ENCODE measurements at regions not wholly inside any gene's neighbourhood (a gene's known extent, or its start where the extent isn't known, plus 50 kb on each side); places are given as distances from the start of the nearest gene placed in this dataset.
"Not testable (repeated sequence)": the region's sequence is repeated elsewhere in the genome, so short reads cannot be mapped to it uniquely, and the experiment has no call there.

DNA sequence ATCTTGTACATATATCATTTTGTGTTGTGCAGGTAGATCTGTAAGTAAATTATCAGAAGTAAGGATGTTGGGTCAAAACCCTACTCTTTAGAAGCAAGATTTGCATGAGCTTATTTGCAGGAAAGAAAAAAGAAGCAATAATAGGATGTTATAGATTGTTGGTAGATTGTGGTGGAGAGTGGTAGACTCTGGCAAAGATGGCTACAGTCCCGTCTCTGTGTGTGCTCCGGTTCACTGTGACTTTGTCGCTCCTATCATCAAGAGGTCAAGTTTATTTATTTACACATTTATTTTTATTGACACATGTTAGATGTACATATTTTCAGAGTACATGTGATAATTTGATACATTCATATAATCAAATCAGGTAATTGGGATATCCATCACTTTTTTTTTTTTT lies 81.0 kb upstream of the NDUFV2 start:
- Histone ChIP-seq H3K27me3 (no peaks in the 10 kb centered on the region), H3K9me3 (no peaks in the 10 kb centered on the region), H3K4me1 (peaks cover 15% of the 10 kb centered on the region), H3K4me3 (no peak overlapping the region), H3K36me3 (ENCODE audit: low read depth, missing control alignments) (no peaks in the 10 kb centered on the region), H3K27ac (no peak overlapping the region)
- TF ChIP-seq POLR2A (IDR thresholded peaks at IDR 0.05) (no peak), CTCF (IDR thresholded peaks at IDR 0.05) (no peak)
- WGBS, 2 donors: 97% methylated on average over 3 of the region's 3 CpGs
- DNase-seq: no peak
- intact Hi-C loops (cut with DNase I; ENCODE audit: low total_unique reads): no loop called here

DNA sequence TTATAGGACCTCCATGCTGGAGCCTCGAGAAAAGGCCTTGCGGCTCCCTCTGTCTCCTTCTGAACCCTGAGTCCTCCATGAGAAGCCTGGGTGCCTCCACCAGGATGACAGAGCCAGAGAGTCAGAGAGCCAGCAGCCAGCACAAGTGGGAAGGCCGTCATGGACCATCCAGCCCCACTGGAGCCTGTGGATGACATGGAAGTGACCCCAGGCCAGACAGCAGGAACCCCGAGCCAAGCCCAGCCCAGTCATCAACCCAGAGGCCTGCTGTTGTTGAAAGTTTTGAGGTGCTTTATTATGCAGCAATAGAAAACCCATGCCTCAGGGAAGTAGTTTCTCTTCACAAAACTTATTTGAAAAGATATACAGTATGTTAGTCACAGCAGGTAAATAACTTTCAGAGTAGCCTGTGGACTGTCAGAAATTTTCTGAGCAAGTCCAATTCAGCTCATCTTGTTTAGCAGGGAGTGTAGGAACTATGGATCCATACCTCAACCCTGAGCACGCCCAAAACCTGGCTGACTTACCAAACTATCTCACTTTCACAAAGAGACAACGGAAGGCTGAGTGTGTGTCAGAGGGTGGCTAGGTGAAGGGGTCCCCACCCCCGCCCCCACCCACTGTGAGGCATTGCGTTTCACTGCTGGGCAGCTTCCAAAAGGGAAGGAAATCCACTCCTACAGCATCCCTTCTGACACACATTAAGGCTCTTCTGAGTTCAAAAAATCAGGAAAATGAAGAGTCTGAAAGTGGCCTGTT lies 79.9 kb upstream of the NDUFV2 start:
- intact Hi-C loops (cut with DNase I; ENCODE audit: low total_unique reads): no loop called here
- no peak overlapping the region for H3K27ac ChIP-seq
- WGBS, 2 donors: 81 to 84% methylated on average over 8 of the region's 8 CpGs

GRCh38 chr18:9024031-9024646 lies 78.4 kb upstream of the NDUFV2 start:
- 94 to 97% methylated on average over 7 to 14 of the region's 18 CpGs for WGBS, 2 donors
- intact Hi-C loops (cut with DNase I; ENCODE audit: low total_unique reads); H3K9me3 ChIP-seq; H3K27ac ChIP-seq; H3K27me3 ChIP-seq; H3K4me1 ChIP-seq; H3K4me3 ChIP-seq; H3K36me3 ChIP-seq (ENCODE audit: low read depth, missing control alignments); DNase-seq: not testable (repeated sequence)

More for the DNA sequence above, 79.9 kb upstream of the NDUFV2 start:
- Histone ChIP-seq H3K4me3 (no peak overlapping the region), H3K27me3 (no peaks in the 10 kb centered on the region), H3K4me1 (peaks cover 3% of the 10 kb centered on the region), H3K9me3 (no peaks in the 10 kb centered on the region), H3K36me3 (ENCODE audit: low read depth, missing control alignments) (no peaks in the 10 kb centered on the region)
- TF ChIP-seq CTCF (IDR thresholded peaks at IDR 0.05): no peak
- no peak for TF ChIP-seq POLR2A (IDR thresholded peaks at IDR 0.05)
- DNase-seq: no peak

DNA sequence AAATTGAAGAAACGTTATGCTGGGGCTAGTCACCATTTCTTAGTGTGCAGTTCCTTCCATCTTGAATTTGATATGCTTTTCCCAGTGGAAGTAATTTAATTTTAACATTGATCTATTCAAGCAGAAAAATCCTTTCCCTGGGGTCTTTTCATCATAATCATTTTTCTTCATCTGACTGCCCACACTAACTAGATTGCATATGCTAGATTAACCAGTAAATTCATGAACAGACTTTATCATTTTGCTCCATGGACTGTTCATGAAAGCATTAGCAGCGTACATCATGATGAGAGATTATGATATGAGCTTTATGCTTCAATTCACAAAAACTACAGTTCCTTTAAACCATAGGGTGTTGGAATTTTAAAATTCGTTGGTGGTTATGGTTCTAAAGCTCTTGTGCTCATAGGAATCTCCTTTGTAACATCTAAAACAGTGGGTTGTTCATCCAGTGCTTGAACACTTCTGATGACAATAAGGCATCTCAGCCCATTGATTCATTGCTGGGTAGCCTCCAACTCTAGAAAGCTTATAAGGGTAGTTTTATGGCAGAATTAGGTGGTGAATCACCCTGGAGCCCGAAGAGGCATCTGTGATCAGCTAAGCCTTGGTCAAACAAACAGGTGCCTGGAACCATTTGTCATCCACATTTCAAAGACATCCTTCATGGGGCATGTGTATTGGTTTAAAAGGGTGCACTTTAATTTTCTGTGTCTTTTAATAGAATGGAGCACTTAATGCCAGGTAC lies 77.2 kb upstream of the NDUFV2 start:
- no peak overlapping the region for H3K27ac ChIP-seq
- 57 to 67% methylated on average over 4 of the region's 4 CpGs for WGBS, 2 donors
- DNase-seq: no peak
- intact Hi-C loops (cut with DNase I; ENCODE audit: low total_unique reads): no loop called here
- no peaks in the 10 kb centered on the region for H3K4me1 ChIP-seq
- no peaks in the 10 kb centered on the region for H3K9me3 ChIP-seq
- no peak overlapping the region for H3K4me3 ChIP-seq
- H3K36me3 ChIP-seq (ENCODE audit: low read depth, missing control alignments): no peaks in the 10 kb centered on the region
- TF ChIP-seq CTCF (IDR thresholded peaks at IDR 0.05): no peak
- no peak for TF ChIP-seq POLR2A (IDR thresholded peaks at IDR 0.05)
- H3K27me3 ChIP-seq: no peaks in the 10 kb centered on the region

- H3K4me1 ChIP-seq: no peaks in the 10 kb centered on the region
- H3K36me3 ChIP-seq (ENCODE audit: low read depth, missing control alignments): no peaks in the 10 kb centered on the region
- 86 to 89% methylated on average over 2 of the region's 2 CpGs for WGBS, 2 donors
- no peaks in the 10 kb centered on the region for H3K27me3 ChIP-seq
- H3K9me3 ChIP-seq: no peaks in the 10 kb centered on the region
- TF ChIP-seq CTCF (IDR thresholded peaks at IDR 0.05): no peak
- no peak for TF ChIP-seq POLR2A (IDR thresholded peaks at IDR 0.05)
- intact Hi-C loops (cut with DNase I; ENCODE audit: low total_unique reads): no loop called here
- H3K4me3 ChIP-seq: no peak overlapping the region
- H3K27ac ChIP-seq: no peak overlapping the region
- DNase-seq: no peak
Observed at GRCh38 chr18:9029131-9029530, 73.4 kb upstream of the NDUFV2 start.

All from testis (tissue), 2 donors.